Effector memory CD4-positive, alpha-beta T cell (primary cell): ENCODE measurements at regions not wholly inside any gene's neighbourhood (a gene's known extent, or its start where the extent isn't known, plus 50 kb on each side); places are given as distances from the start of the nearest gene placed in this dataset.
"Not testable (repeated sequence)": the region's sequence is repeated elsewhere in the genome, so short reads cannot be mapped to it uniquely, and the experiment has no call there.

Experiments
- DNase-seq, 3 donors: peaks; one replicate each; pipeline ENCODE4 v3.0.0-alpha.2; 2020
- H3K27ac ChIP-seq: 2 replicates; pipeline ENCODE4 v1.7.0; 2013; ENCODE audit warnings: mild to moderate bottlenecking, low read length, moderate library complexity; ENCODE audit not compliant: insufficient read depth, poor library complexity, severe bottlenecking
- H3K27me3 ChIP-seq: replicated peaks from 2 replicates; pipeline ENCODE4 v1.7.0; 2013; ENCODE audit warnings: mild to moderate bottlenecking, low read length; ENCODE audit not compliant: insufficient read depth, control insufficient read depth, poor library complexity, severe bottlenecking
- H3K36me3 ChIP-seq: 2 replicates; pipeline ENCODE4 v1.7.0; 2013; ENCODE audit warnings: mild to moderate bottlenecking, low read length, moderate library complexity; ENCODE audit not compliant: control insufficient read depth, insufficient read depth
- H3K4me1 ChIP-seq: 2 replicates; pipeline ENCODE4 v1.7.0; 2013; ENCODE audit warnings: low read length, mild to moderate bottlenecking; ENCODE audit not compliant: control insufficient read depth, insufficient read depth, poor library complexity, severe bottlenecking
- H3K4me3 ChIP-seq: 2 replicates; pipeline ENCODE4 v1.7.0; 2013; ENCODE audit warnings: low read length, low read depth, mild to moderate bottlenecking; ENCODE audit not compliant: insufficient read depth, poor library complexity, severe bottlenecking
- H3K9me3 ChIP-seq: 2 replicates; pipeline ENCODE4 v1.7.0; 2013; ENCODE audit warnings: mild to moderate bottlenecking, low read length, moderate library complexity; ENCODE audit not compliant: control insufficient read depth

DNA sequence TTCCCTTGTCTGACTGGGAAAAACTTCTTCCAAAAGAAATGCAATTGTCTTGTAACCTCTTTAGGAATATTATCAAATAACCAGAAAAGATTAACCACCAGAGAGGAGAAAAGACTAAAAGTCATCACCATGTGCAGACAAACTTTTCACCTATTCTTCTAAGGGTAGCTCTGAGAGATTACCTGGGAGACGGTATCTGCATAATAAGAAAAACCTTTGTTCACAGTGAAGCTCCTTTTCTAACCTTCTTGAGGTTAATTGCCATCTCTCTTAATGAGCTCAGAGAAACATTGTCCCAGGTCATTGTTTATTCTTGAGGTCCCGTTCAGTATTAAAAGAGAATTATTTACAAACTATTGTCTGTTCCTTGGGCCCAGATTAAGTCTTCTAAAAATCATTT is 1091.2 kb upstream of the LRRTM1 start:
- no peaks in the 10 kb centered on the region for H3K36me3 ChIP-seq
- H3K27me3 ChIP-seq, result no peaks in the 10 kb centered on the region
- no peak for DNase-seq
- H3K4me1 ChIP-seq, result no peaks in the 10 kb centered on the region
- no peaks in the 10 kb centered on the region for H3K9me3 ChIP-seq
- no peak overlapping the region for H3K4me3 ChIP-seq
- no peak overlapping the region for H3K27ac ChIP-seq

- Histone ChIP-seq H3K36me3 (no peaks in the 10 kb centered on the region), H3K27me3 (no peaks in the 10 kb centered on the region), H3K4me3 (no peak overlapping the region), H3K9me3 (peaks cover 8% of the 10 kb centered on the region), H3K4me1 (no peaks in the 10 kb centered on the region), H3K27ac (no peak overlapping the region)
- DNase-seq, result no peak
Measured at GRCh38 chr2:81389203-81389602, 1084.7 kb upstream of the LRRTM1 start.

GRCh38 chr2:81363800-81364199 is 1059.2 kb upstream of the LRRTM1 start:
- H3K27ac ChIP-seq, result no peak overlapping the region
- no peak for DNase-seq
- H3K9me3 ChIP-seq, result no peaks in the 10 kb centered on the region

DNA sequence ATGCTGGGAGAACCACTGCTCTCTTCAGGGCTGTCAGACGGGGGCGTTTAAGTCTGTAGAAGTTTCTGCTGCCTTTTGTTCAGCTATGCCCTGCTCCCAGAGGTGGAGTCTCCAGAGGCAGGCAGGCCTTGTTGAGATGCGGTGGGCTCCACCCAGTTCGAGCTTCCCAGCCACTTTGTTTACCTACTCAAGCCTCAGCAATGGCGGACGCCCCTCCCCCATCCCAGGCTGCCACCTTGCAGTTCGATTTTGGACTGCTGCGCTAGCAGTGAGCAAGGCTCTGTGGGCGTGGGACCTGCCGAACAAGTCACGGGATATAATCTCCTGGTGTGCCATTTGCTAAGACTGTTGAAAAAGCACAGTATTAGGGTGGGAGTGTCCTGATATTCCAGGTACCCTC is 1057.9 kb upstream of the LRRTM1 start:
- not testable (repeated sequence) for H3K36me3 ChIP-seq, H3K27ac ChIP-seq, H3K4me3 ChIP-seq, H3K27me3 ChIP-seq, H3K9me3 ChIP-seq, DNase-seq, H3K4me1 ChIP-seq

More at GRCh38 chr2:81363800-81364199, 1059.2 kb upstream of the LRRTM1 start:
- Histone ChIP-seq H3K36me3 (no peaks in the 10 kb centered on the region), H3K4me1 (no peaks in the 10 kb centered on the region), H3K27me3 (no peaks in the 10 kb centered on the region), H3K4me3 (no peak overlapping the region)

- no peaks in the 10 kb centered on the region for H3K4me1 ChIP-seq
- DNase-seq, result no peak
Measured at GRCh38 chr2:81355436-81355835, 1050.9 kb upstream of the LRRTM1 start.

DNA sequence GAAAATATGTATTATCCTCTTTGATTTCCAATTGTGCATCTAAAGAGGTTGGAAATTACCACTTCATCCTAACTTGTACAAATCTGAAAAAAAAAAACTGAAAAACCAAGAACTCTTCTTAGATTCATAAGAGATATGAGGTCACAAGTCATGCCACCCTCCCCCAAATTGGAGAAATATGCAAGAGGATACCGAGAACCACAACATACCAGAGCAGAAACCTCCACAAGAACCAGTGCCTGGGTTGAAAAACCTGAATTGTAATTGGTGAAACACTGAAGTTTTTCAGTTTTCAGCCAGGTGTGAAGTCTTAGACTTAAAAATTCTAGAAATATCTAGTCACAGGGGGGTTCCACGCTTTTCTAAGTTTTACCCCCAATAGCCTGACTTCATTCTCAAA is 1029.5 kb upstream of the LRRTM1 start:
- Histone ChIP-seq H3K4me1 (no peaks in the 10 kb centered on the region), H3K9me3 (no peaks in the 10 kb centered on the region), H3K27ac (no peak overlapping the region), H3K36me3 (no peaks in the 10 kb centered on the region), H3K27me3 (no peaks in the 10 kb centered on the region), H3K4me3 (no peak overlapping the region)
- DNase-seq, result no peak

More at GRCh38 chr2:81355436-81355835, 1050.9 kb upstream of the LRRTM1 start:
- no peaks in the 10 kb centered on the region for H3K9me3 ChIP-seq
- no peaks in the 10 kb centered on the region for H3K27me3 ChIP-seq
- no peaks in the 10 kb centered on the region for H3K36me3 ChIP-seq
- no peak overlapping the region for H3K4me3 ChIP-seq
- no peak overlapping the region for H3K27ac ChIP-seq

GRCh38 chr2:81328968-81329367 is 1024.4 kb upstream of the LRRTM1 start:
- DNase-seq, result no peak
- Histone ChIP-seq H3K27ac (no peak overlapping the region), H3K4me1 (no peaks in the 10 kb centered on the region), H3K36me3 (no peaks in the 10 kb centered on the region), H3K4me3 (no peak overlapping the region), H3K27me3 (no peaks in the 10 kb centered on the region), H3K9me3 (no peaks in the 10 kb centered on the region)

GRCh38 chr2:81327911-81328310 is 1023.4 kb upstream of the LRRTM1 start:
- H3K4me1 ChIP-seq, result no peaks in the 10 kb centered on the region
- H3K27ac ChIP-seq, result no peak overlapping the region
- no peaks in the 10 kb centered on the region for H3K27me3 ChIP-seq
- no peak for DNase-seq
- no peaks in the 10 kb centered on the region for H3K9me3 ChIP-seq
- no peak overlapping the region for H3K4me3 ChIP-seq
- no peaks in the 10 kb centered on the region for H3K36me3 ChIP-seq

DNA sequence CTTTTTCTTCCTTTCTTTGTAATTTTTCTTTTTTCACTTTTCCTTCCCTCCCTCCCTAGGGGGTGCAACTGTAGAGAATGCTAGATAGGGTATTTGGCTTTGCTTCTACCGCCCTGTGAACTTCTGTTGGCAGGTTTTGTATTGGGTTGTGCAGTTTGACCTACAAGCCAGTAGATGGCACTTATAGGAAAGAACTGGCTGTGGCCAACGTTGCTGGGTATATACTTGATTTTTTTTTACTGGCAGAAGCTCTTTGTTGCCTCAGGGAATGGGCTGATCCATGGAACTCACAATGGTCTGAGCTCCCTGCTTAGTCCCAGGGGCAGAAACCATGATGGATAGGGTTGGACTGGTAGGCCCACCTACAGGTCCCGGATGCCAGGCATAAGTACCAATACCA is 1019.5 kb upstream of the LRRTM1 start:
- DNase-seq, result no peak
- Histone ChIP-seq H3K4me1 (no peaks in the 10 kb centered on the region), H3K27ac (no peak overlapping the region), H3K36me3 (no peaks in the 10 kb centered on the region), H3K4me3 (no peak overlapping the region), H3K27me3 (no peaks in the 10 kb centered on the region), H3K9me3 (no peaks in the 10 kb centered on the region)

- Histone ChIP-seq H3K4me3 (no peak overlapping the region), H3K4me1 (no peaks in the 10 kb centered on the region), H3K36me3 (no peaks in the 10 kb centered on the region), H3K27me3 (no peaks in the 10 kb centered on the region), H3K9me3 (no peaks in the 10 kb centered on the region), H3K27ac (no peak overlapping the region)
- no peak for DNase-seq
Measured at GRCh38 chr2:81304154-81304830, 999.7 kb upstream of the LRRTM1 start.
